SKM-1 treated with dmso at 0.1 percent for 144 hours (cell line): ENCODE measurements at regions not wholly inside any gene's neighbourhood (a gene's known extent, or its start where the extent isn't known, plus 50 kb on each side); places are given as distances from the start of the nearest gene placed in this dataset.

Experiments
- DNase-seq: peaks from one replicate; lab custom pipeline; 2025; ENCODE audit not compliant: unreplicated experiment; lab: John Stamatoyannopoulos, UW

DNA sequence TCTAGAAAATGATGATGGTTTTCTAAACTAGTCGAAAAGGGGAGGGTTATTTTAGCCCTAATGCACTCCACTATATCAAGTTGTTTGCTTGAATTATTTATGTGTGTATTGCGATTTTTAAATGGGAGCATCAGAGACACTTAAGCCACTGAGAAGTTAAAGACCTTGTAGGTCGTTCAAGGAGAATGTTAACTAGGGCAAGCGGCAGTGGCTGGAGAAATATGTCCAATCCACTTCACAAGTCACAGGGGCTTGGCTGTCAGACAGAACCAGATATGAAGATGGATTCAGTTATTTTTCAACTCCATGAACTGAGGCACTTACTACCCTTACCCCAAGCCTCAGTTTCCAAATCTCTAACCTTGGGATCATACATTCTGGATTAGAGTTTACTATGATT lies 702.0 kb downstream of the CDH11 start:
- DNase-seq = no peak

DNA sequence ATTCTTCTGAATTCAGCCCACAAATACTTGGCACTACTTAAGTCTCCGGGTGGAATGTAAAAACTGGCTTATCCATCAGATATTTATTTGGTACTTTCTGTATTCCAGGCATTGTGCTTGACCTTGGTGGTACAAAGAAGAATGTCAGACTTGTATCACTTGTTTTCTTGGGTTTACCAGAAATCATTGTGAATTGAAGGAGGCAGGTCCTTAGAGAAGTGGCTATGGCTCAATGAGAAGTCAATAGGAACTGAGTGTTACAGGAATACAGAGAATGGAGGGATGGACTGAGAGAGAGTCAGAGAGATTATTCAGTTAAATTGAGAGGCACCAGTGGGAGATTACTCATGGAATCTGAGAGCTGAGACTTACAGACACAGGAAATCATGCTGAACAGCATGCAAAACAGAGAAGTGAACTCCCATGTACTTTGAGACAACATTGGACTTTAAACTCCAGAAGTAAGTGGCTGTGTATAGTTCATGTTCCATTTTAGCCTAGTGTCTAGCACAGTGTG lies 704.1 kb downstream of the CDH11 start:
- DNase-seq = no peak

DNA sequence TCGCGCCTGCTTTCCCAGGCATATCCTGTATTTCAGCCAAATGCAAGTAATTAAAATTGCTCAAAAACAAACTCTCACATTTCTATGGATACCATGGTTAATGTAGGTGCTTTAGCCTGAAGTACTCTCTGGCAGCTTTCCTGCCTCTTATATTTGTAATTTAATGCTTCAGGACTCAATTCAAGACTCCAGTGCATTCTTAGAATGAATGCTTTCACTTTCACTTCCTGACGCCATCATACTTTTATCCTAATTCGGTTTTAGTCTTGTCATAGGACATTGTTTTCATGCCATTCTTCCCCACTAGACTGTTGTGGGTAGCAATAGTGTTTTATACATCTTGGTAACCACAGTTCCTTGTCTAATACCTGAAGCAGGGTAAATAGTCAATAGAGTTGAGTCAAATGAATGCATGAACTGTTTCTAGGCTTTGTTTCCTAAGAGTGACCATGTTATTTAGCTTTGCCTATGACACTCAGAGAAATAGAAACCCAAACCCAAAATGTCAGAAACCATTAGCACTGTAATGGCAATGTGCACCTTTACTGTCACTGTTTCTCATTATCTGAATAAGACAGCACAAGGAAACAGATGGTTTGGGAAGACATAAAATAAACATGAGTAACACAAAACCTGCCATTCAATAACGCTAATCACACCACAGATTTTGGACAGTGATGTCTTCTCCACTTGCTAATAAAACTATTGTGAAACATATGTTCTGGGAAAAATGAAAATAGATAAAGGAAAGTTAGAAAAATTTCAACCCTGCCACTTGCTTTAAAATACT lies 705.5 kb downstream of the CDH11 start:
- no peak for DNase-seq

DNA sequence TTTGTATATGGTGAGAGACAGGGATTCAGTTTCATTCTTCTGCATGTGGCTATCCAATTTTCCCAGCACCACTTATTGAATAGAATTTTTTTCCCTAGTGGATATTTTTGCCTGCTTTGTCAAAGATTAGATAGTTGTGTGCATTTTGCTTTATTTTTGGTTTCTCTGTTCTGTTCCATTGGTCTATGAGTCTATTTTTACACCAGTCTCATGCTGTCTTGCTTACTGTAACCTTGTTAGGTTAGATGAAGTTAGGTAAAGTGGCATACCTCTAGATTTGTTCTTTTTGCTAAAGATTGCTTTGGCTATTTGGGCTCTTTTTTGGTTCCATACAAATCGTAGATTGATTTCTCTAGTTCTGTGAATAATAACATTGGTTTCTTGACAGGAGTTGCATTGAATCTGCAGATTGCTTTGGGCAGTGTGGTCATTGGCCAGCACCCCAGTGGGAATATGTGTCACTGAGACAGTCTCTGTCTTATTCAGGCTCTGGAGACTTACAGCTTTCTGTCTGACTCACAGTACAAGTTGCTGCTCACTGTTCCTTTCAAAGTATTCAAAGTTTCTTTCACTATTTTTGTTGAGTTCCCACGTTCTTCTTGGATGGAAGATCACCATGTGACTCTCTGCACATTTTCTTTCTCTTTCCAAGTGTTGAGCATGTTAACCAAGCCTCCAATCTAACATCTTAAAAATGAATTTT lies 709.1 kb downstream of the CDH11 start:
- no peak for DNase-seq

DNA sequence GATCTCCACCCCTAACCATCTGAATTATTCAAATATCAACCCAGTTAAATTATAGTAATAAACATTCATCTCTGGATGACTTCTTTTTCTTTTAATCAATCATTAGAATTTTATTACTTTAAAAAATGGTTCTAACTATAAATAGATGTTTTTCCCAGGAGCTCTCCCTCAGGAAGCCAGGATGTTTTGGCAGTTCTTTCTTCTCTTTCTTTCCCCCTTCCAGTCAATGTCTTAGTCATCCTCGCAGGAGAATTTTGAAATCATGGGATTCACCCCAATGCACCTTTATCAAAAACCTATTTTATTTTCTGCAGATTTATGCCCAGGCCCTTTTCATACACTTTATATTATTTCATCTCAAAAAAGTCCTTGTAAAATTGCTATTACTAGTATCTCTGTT lies 711.6 kb downstream of the CDH11 start:
- DNase-seq = no peak

DNA sequence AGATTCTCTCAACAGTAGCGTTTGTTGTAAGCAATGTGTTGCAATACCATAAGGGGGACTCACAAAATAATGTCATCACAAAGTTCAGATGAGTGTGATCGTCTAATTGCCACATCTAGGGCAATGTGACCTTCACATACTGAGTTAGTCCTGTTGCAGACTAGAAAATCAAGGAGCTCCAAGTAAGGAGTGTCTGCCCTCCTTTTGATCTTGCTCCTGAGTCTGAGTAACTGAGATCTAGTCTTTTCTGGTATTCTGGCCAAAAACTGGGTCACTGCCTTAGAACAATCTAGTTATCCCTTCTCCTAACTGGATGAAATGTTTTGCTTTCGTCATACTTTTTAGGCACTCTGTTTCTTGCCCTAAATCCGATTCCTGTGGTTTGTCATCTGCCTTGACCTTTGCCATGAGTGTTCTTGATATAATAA lies 712.1 kb downstream of the CDH11 start:
- no peak for DNase-seq

DNA sequence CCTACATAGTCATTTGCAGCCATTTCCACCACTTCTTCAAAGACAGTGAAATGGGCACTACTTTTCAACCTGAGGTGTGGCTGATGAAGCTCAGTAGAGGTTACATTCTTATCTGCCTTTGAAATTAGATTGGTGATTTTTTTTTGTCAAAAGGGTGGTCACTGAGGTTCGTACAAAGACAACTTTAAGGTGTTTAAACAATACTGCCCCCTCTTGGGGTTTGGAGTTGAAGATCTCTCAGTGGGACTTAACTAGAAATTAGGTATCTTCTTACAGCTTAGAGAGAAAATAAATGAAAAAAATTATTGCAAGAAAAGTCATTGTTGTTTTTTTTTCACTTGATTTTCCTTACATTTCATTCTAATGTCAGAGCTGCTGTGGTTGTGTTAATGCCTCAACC lies 713.2 kb downstream of the CDH11 start:
- DNase-seq = no peak

DNA sequence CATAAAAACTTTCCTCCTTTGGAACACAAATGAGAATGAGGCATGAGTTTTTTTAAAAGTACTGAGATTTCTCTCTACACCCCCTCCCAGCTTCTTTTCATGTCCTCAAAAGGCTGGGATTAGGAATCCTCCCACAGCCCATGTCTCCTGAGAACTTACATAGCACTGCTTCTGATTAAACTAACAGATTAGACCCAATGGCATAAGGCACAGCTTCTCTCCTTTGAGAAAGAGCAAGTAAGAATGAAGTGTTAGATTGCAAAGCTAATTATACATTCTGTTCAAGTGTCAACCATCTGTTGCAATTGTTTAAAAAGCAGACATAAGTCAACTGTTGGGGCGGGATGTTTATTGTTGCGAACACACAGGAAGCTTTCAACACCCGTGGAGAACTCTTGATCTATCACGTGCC lies 715.1 kb downstream of the CDH11 start:
- DNase-seq = no peak

DNA sequence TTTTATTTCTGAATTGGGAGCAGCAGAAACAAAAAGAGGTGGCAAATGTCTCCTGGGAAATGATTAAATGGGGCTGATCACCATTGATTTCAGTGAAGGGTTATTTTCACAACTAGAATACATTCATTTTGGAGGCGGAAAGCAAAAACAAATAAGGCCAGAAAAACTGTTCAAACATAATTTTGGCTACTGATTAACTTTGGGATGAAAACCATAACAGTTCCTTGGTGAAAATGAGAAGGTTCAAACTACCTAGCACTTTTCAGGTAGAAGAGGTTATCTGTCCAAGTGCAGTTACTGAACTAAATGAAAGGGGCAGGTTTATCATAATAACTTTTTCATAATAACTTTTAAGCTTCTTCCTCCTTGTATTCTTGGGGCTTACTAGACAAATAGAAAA lies 718.5 kb downstream of the CDH11 start:
- no peak for DNase-seq

DNA sequence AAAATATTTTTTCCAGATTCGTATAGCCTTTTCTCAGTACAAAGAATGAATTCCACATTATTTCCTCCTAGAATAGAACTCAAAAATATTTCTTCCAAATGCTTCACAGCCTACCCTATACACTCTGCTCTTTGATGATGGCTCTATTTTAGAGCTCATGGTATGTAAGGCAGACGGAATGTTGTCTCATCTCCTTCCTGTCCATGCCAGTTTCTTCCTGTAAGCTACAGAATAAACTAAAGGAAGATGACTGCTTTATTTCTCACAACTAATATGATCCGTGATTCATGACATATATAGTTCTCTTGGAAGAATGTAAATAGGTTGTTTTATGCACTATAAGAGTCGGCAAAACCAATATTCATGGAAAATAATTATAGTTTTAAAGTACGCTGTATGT lies 723.1 kb downstream of the CDH11 start:
- DNase-seq = no peak

DNA sequence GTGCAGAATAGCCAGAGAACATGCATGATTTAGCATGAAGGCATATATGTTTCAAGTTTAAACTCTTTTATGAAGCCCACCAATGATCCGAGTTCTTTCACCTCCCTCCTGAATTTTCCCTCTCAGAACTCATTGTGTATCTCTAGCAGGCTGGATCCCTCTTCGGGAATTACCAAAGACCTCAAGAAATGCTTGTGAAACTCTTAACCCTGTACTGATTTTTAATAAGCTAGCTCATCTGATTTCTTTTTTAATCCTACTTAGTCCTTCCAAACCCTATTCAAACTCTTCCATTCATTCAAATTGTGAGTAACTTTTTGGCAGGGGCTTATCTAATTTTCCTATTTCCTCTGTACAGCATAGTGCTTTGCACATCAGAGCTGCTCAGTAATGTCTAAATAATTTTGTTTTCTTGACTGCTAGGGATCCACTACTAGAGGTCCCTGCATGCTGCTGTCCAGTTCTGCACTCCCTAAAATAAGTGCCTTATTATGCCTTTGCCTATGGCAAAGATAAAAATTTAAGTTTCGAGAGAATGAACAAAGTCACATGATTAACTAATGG lies 723.8 kb downstream of the CDH11 start:
- DNase-seq = no peak

DNA sequence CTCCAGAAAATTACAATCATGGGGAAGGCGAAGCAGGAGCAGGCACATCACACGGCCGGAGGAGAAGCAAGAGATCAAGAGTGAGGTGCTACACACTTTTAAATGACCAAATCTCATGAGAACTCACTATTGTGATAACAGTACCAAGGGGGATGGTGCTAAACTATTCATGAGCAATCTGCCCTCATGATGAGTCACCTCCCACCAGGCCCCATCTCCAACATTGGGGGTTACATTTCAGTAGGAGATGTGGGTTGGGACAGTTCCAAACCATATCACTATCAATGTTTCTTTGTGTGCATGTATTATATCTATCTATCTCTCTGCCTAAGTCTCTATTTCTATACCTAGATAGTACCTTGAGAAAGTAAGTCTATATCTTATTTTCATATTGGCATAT lies 724.8 kb downstream of the CDH11 start:
- DNase-seq = no peak

DNA sequence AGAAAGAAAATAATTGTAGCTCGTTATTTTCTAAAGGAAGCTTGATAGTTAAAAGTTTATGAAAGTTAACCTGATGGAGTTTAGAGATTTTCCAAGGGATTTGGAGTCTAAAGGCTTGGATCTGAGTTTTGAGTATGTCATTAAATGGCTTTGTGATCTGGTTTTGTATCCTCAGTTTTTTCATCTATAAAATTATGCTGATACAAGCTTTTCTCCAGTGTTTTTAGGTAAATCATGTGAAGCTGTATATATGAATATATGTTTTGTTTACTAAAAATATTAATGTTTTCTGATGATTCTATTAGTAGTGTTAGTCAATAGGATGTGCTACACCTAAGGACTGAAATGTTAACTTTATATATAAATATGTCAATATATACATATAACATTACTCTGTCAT lies 727.8 kb downstream of the CDH11 start:
- DNase-seq = no peak

DNA sequence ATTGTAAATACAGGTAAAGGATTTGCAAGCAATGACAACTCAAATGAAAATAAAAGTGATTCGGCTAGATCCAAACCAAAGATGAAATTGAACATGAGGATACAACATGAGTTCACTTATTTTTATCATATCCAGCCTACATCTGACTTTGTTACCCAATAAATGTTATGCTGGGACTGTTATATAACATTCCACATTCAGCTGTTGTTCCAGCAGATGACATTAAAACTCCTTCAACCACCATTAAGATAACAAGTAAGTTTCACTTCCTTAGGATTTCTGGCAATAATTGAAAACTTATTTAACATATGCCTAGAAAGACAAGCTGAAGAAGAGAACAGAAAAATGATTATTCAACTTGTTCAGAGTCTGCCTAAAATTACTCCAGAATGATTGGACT lies 729.4 kb downstream of the CDH11 start:
- no peak for DNase-seq

DNA sequence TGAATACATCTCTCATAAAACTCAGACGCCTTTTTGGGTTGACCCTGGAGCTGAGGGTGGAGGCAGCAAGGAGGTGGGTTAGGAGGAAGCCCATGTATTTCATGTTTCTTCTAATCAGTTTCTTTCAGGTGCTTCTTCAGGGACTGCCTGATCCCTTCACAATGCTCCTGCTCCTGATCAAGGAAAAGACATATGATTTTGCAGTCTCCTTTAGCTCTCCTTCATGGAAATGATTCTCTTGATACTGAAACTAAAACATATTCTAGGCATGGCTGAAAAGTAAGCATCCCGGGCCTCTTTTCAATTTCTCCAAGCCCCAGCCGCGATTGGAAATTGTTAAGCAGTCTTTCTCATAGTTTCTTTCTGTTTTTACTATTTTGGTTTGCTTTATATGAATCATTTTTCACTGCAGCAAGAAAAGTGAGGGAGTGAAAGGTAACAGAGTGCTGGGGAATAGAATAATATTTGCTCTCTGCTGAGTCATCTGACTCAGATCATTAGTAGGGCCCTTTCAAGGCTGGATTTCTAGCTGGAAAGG lies 730.7 kb downstream of the CDH11 start:
- DNase-seq = no peak

DNA sequence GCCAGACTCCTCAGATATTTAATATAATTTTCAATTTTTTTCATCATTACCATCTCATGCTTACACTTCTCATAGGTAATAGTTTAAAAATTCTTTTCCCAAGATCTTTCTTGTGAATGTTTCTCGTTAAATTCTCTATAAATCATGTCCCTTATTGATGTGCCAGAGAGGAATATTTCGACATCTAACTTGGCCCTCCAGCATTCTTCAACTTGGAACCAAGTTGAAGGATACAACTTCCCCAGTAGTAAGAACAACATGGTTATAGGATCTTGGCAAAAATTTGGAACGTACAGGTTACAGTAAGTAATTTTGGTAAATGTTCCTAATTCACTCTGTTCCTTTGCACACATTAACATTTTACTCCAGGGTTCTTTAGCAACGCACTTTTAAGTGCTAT lies 731.8 kb downstream of the CDH11 start:
- no peak for DNase-seq

DNA sequence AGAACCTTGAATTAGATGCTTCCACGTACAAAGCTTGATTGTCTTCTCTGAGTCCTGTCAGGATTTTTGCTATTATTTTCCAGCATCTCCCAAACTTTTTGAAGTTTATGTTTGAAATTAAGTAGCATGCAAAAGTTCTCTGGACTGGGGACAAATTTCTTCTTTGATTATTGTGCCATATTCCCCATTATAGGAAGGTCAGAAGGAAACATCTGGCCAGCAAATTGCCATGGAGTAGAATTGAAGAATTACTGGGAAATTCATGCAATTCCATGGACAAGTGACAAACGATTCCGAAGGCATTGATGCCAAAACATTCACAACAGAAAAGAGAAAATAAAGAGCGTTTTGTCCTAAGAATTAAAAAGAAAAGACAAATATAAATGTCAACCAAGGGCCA lies 737.2 kb downstream of the CDH11 start:
- DNase-seq = no peak

DNA sequence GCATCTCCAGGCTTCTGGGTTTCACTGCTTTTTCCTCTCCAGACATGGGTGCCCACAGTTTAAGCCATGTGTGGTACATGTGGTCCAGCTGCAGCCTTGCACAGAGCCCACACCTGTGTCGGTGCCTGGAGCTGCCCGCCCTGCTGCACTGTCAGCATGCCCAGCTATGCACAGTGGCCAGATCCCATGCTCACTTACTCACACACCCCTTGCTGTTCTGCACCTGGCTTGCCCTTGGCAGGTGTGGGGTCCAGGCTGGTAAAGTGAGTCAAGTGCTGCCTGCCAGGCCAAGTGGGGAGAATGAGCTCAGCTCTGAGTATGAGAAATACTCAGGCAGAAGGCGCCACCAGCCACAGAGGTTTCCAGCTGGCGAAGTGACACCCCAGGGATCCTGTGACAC lies 739.9 kb downstream of the CDH11 start:
- no peak for DNase-seq

DNA sequence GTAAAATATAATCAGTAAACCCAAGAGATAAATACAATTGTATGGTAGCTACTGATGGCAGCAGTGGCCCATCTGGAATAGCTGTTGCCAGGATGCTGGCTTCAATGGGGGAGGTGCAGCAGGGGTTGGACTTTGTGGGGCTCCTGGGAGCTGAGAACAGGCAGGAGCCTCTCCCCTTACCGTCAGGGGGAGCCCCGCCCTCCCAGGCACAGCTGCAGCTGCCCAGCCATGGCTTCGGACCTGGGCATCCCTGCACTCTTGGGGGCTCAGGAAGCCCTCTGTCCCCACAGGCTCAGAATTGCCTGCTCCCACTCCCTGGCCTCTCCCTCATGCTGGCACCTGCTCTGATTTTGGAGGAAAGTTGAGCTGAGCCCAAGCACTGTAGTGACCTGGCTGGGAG lies 741.1 kb downstream of the CDH11 start:
- no peak for DNase-seq

DNA sequence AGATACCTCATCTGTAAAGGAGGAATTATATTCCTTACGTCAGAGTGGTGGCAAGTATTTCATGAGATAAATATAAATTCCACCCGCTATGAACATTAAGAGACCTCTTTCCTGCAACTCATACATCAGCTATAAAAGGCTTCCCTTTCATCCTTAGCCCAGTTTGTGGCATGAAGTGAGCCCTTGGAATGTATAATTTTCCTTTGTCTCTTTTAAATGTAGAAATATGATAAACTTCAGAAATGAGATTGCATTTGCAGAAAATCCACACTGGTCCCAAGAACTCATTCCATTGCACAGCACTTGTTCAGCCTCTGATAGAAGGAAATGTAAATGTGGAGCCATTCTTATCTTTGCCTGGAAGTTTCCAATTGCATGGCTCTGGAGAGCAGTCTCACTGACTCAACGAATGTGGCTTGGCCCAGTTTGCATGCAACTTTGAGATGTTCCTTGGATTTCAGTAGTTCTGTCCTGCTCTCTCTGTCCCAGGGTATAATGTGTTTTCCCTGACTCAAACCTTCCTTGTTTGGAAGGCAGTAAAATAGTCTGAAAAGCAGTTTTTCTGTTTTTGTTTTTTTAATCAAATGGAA lies 746.4 kb downstream of the CDH11 start:
- DNase-seq = no peak

DNA sequence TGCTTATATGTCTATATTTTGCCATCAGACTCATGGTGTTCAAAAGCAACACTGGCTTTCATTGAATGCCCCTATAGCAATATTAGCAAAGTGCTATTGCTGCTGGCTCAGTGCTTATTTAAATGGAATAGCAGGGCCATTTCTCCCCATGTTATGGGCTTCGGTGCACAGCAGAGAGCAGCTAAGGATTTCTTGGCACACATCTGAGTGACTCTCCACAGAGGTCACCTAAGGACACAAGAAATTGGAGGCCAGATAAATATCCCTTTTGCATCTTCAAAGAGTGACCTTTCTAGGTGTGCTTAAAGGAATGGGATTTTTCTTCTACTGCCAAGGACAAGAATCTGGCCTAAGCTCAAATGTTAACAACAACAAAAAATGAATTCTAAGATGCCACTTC lies 751.8 kb downstream of the CDH11 start:
- DNase-seq = no peak
